ENCODE measurements at regions not wholly inside any gene's neighbourhood (a gene's known extent, or its start where the extent isn't known, plus 50 kb on each side); places are given as distances from the start of the nearest gene placed in this dataset.

- TF ChIP-seq POLR2A (IDR thresholded peaks at IDR 0.05; ENCODE audit: low read depth, low read length) (no peak), POLR2AphosphoS5 (IDR thresholded peaks at IDR 0.05; ENCODE audit: low read depth, low read length) (no peak), TAF1 (IDR thresholded peaks at IDR 0.05; ENCODE audit: low read depth, low read length) (no peak), SPI1 (IDR thresholded peaks at IDR 0.05; ENCODE audit: low read depth, low read length) (no peak), PAX5 (IDR thresholded peaks at IDR 0.05; ENCODE audit: insufficient read depth, low read length, severe bottlenecking) (no peak)
Observed at GRCh38 chr10:46232084-46232483, 54.7 kb upstream of the ANTXRL start.

Measured in GM12891 (cell line).